ENCODE measurements at regions not wholly inside any gene's neighbourhood (a gene's known extent, or its start where the extent isn't known, plus 50 kb on each side); places are given as distances from the start of the nearest gene placed in this dataset.

GRCh38 chr5:125316915-125317535 lies 570.6 kb upstream of the ZNF608 start:
- TF ChIP-seq, protein P1, sequence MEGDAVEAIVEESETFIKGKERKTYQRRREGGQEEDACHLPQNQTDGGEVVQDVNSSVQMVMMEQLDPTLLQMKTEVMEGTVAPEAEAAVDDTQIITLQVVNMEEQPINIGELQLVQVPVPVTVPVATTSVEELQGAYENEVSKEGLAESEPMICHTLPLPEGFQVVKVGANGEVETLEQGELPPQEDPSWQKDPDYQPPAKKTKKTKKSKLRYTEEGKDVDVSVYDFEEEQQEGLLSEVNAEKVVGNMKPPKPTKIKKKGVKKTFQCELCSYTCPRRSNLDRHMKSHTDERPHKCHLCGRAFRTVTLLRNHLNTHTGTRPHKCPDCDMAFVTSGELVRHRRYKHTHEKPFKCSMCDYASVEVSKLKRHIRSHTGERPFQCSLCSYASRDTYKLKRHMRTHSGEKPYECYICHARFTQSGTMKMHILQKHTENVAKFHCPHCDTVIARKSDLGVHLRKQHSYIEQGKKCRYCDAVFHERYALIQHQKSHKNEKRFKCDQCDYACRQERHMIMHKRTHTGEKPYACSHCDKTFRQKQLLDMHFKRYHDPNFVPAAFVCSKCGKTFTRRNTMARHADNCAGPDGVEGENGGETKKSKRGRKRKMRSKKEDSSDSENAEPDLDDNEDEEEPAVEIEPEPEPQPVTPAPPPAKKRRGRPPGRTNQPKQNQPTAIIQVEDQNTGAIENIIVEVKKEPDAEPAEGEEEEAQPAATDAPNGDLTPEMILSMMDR (conservative IDR thresholded peaks at IDR 0.05; ENCODE audit: control insufficient read depth, insufficient read depth, low read depth, low read length) = no peak
- no peak for DNase-seq (ENCODE audit: low read depth)
- no peak overlapping the region for H3K4me3 ChIP-seq (ENCODE audit: control insufficient read depth, low read depth, low read length)

GRCh38 chr5:125317536-125317995 lies 571.1 kb upstream of the ZNF608 start:
- DNase-seq (ENCODE audit: low read depth) = no peak
- TF ChIP-seq, protein P1 (conservative IDR thresholded peaks at IDR 0.05; ENCODE audit: control insufficient read depth, insufficient read depth, low read depth, low read length) = no peak
- H3K4me3 ChIP-seq (ENCODE audit: control insufficient read depth, low read depth, low read length) = no peak overlapping the region

- TF ChIP-seq, protein P1 (conservative IDR thresholded peaks at IDR 0.05; ENCODE audit: control insufficient read depth, insufficient read depth, low read depth, low read length) = no peak
- no peak overlapping the region for H3K4me3 ChIP-seq (ENCODE audit: control insufficient read depth, low read depth, low read length)
Measured at GRCh38 chr5:125321654-125322053, 575.2 kb upstream of the ZNF608 start.

DNA sequence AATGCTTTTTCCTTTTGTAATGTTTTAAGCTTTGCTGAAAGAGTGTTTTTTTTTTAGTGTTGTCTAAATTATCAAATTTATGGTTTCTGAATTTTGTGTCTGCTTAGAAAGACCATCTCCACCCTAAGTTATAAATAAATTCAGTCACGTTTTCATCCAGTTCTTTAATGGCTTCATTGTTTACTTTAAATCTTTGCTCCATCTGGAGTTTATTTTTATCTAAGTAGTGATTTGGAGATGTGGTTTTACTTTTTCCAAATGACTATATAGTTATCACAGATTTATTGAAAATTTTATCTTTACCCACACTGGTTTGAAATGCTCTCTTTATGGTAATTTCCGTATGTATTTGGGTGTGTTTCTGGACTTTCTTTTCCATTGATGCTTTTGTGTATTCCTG lies 577.2 kb upstream of the ZNF608 start:
- TF ChIP-seq, protein P1 (conservative IDR thresholded peaks at IDR 0.05; ENCODE audit: control insufficient read depth, insufficient read depth, low read depth, low read length) = no peak
- H3K4me3 ChIP-seq (ENCODE audit: control insufficient read depth, low read depth, low read length) = no peak overlapping the region
- DNase-seq (ENCODE audit: low read depth) = peak; percentile 15

More at GRCh38 chr5:125321654-125322053, 575.2 kb upstream of the ZNF608 start:
- DNase-seq (ENCODE audit: low read depth) = no peak

- DNase-seq (ENCODE audit: low read depth) = no peak
- H3K4me3 ChIP-seq (ENCODE audit: control insufficient read depth, low read depth, low read length) = no peak overlapping the region
- TF ChIP-seq, protein P1 (conservative IDR thresholded peaks at IDR 0.05; ENCODE audit: control insufficient read depth, insufficient read depth, low read depth, low read length) = no peak
Measured at GRCh38 chr5:125325488-125326149, 579.2 kb upstream of the ZNF608 start.

DNA sequence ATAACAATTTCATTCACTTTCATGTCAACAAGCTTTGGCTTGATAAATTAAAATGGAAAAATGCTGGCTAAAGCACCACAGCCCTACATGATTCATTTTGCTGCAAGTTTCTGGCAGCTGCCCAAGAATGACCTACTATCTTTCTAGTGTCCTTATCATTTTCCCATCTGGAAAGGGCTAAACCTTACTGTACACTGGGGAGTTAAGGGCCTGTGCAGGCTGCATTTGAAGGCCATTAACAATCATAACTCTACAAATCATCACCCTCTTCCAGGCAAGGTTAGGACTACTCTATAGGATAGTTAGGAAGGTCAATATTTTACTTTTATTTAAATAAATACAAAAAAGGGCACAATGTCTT lies 579.7 kb upstream of the ZNF608 start:
- TF ChIP-seq, protein P1 (conservative IDR thresholded peaks at IDR 0.05; ENCODE audit: control insufficient read depth, insufficient read depth, low read depth, low read length) = no peak
- DNase-seq (ENCODE audit: low read depth) = peak; percentile 84
- H3K4me3 ChIP-seq (ENCODE audit: control insufficient read depth, low read depth, low read length) = no peak overlapping the region

Data from fibroblast of mammary gland (primary cell).